OCI-LY1 (cell line): ENCODE measurements at regions not wholly inside any gene's neighbourhood (a gene's known extent, or its start where the extent isn't known, plus 50 kb on each side); places are given as distances from the start of the nearest gene placed in this dataset.

Experiments used
- H2AFZ ChIP-seq: fragments of 200-600 bp; sonication (generic), shearing (Covaris generic); 2 replicates; pipeline ENCODE4 v1.6.0; 2014; ENCODE audit warnings: antibody characterized with exemption, mild to moderate bottlenecking, low read length
- H3F3A ChIP-seq: fragments of 200-600 bp; sonication (generic), shearing (Covaris generic); 2 replicates; pipeline ENCODE4 v1.6.0; 2014; ENCODE audit warnings: mild to moderate bottlenecking, antibody characterized with exemption, low read length, moderate library complexity; ENCODE audit not compliant: insufficient read depth
- H3K27ac ChIP-seq: fragments of 200-600 bp; sonication (generic); 2 replicates; pipeline ENCODE4 v1.5.1; 2014; ENCODE audit warnings: low read length, mixed run types, mild to moderate bottlenecking, low read depth; ENCODE audit not compliant: poor library complexity, severe bottlenecking
- H3K27me3 ChIP-seq: fragments of 200-600 bp; sonication (generic); 2 replicates; pipeline ENCODE4 v1.6.0; 2014; ENCODE audit warnings: antibody characterized with exemption, mild to moderate bottlenecking, low read length, moderate library complexity; ENCODE audit not compliant: insufficient read depth
- H3K36me3 ChIP-seq: fragments of 200-600 bp; sonication (generic); 2 replicates; pipeline ENCODE4 v1.6.1; 2014; ENCODE audit warnings: mild to moderate bottlenecking, antibody characterized with exemption, low read length, moderate library complexity, mixed read lengths; ENCODE audit not compliant: insufficient read depth
- H3K4me1 ChIP-seq: fragments of 200-600 bp; sonication (generic); 2 replicates; pipeline ENCODE4 v1.5.1; 2014; ENCODE audit warnings: mild to moderate bottlenecking, low read length, moderate library complexity; ENCODE audit not compliant: insufficient read depth, severe bottlenecking
- H3K4me2 ChIP-seq: fragments of 200-600 bp; sonication (generic), shearing (Covaris generic); 2 replicates; pipeline ENCODE4 v1.6.1; 2014; ENCODE audit warnings: low read length
- H3K4me3 ChIP-seq: fragments of 200-600 bp; sonication (generic); 2 replicates; pipeline ENCODE4 v1.5.1; 2014; ENCODE audit warnings: low read length, low read depth, mild to moderate bottlenecking, mixed read lengths; ENCODE audit not compliant: poor library complexity, severe bottlenecking
- H3K79me2 ChIP-seq: fragments of 200-600 bp; shearing (Covaris generic); 2 replicates; pipeline ENCODE4 v1.6.1; 2016; ENCODE audit warnings: mixed run types, low read length, mixed read lengths; ENCODE audit not compliant: insufficient read depth
- H3K9ac ChIP-seq: fragments of 200-600 bp; sonication (generic), shearing (Covaris generic); 2 replicates; pipeline ENCODE4 v1.6.1; 2014; ENCODE audit warnings: mild to moderate bottlenecking, low read length, mixed read lengths
- H3K9me2 ChIP-seq: fragments of 200-600 bp; sonication (generic), shearing (Covaris generic); 2 replicates; pipeline ENCODE4 v1.6.1; 2014; ENCODE audit warnings: low read depth, mild to moderate bottlenecking, low read length, mixed read lengths
- H3K9me3 ChIP-seq: fragments of 200-600 bp; shearing (Covaris generic); 2 replicates; pipeline ENCODE4 v1.6.1; 2014; ENCODE audit warnings: low read length, mixed read lengths
- H4K20me1 ChIP-seq: fragments of 200-600 bp; sonication (generic), shearing (Covaris generic); 2 replicates; pipeline ENCODE4 v1.6.0; 2016; ENCODE audit warnings: mild to moderate bottlenecking, low read length; ENCODE audit not compliant: insufficient read depth
- EZH2 ChIP-seq: fragments of 200-600 bp; sonication (generic), shearing (Covaris generic); IDR thresholded peaks from 2 replicates; pipeline ENCODE4 v1.8.0; 2017; ENCODE audit warnings: borderline replicate concordance, mixed run types, mild to moderate bottlenecking, antibody characterized with exemption, low read length, moderate library complexity, mixed read lengths
- TF ChIP-seq, protein P1 (sequence below): fragments of 200-600 bp; sonication (generic), shearing (Covaris generic); IDR thresholded peaks from 2 replicates; pipeline ENCODE4 v1.5.1; 2017; ENCODE audit warnings: mild to moderate bottlenecking, antibody characterized with exemption, low read length, moderate library complexity, mixed read lengths

DNA sequence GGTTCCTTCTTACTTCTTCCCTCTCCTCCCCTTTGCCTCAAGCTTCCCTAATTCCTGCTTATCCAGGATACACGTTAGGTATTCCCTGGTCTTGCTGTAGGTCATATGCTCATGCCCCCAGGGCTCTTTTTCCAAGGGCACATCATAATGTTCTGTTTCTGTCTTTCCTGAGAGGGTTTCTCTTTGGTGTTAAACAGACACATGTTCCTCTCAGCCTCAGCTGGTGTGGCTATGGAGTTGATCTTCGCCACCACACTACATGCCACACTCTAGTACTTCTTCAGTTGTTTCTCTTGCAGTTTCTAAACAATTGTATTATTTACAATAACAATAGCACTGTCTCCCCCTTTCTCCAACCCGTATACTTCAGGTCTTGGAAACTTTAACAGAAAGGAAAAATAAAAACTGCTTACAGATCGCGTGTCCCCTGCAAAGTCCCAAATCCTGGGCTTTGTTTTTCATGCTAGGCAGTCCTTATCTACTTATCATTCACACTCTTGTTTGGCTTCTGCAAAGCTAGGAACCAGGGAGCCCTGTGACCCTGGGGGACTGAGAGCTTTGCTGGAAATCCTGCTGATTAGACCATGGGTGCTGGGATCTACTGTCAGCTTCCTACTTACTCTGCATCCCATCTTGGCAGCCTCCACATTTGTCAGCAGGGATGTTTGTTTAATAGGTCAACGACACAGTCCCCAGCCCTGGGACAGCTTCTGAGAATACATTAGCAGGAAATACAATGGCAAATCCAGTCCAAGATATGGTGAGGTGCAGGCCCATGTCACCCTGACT, 193.9 kb upstream of the BMPER start:
- Histone ChIP-seq H3K79me2 (no peaks in the 10 kb centered on the region), H3K9me2 (no peaks in the 10 kb centered on the region), H3K4me1 (no peaks in the 10 kb centered on the region), H3F3A (no peaks in the 10 kb centered on the region), H4K20me1 (no peaks in the 10 kb centered on the region), H3K36me3 (no peaks in the 10 kb centered on the region), H2AFZ (no peak overlapping the region), H3K4me2 (no peak overlapping the region), H3K9ac (no peak overlapping the region), H3K9me3 (no peaks in the 10 kb centered on the region), H3K4me3 (no peak overlapping the region), H3K27me3 (no peaks in the 10 kb centered on the region), H3K27ac (no peak overlapping the region)
- TF ChIP-seq EZH2 = no peak
- TF ChIP-seq, protein P1, sequence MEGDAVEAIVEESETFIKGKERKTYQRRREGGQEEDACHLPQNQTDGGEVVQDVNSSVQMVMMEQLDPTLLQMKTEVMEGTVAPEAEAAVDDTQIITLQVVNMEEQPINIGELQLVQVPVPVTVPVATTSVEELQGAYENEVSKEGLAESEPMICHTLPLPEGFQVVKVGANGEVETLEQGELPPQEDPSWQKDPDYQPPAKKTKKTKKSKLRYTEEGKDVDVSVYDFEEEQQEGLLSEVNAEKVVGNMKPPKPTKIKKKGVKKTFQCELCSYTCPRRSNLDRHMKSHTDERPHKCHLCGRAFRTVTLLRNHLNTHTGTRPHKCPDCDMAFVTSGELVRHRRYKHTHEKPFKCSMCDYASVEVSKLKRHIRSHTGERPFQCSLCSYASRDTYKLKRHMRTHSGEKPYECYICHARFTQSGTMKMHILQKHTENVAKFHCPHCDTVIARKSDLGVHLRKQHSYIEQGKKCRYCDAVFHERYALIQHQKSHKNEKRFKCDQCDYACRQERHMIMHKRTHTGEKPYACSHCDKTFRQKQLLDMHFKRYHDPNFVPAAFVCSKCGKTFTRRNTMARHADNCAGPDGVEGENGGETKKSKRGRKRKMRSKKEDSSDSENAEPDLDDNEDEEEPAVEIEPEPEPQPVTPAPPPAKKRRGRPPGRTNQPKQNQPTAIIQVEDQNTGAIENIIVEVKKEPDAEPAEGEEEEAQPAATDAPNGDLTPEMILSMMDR = no peak

DNA sequence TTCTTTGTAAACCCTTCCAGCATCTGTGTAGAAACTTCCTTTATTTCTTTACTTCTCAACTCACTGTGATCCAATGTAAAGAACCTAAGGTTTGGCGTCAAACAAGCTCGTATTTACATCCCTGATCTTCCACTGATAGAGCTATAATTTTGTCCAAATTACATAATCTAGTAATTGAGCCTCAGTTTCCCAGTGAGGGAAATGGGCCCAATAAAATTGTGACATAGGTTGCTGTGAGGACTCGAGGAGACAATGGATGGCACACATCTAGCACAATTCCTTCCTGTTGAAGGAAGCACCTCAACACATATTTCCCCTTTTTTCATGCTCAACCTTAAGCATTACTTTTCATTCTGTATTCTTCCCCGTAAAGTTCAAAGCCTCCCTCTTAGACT, 193.3 kb upstream of the BMPER start:
- TF ChIP-seq, protein P1 = no peak
- no peak for TF ChIP-seq EZH2
- no peaks in the 10 kb centered on the region for H3K36me3 ChIP-seq
- H3K79me2 ChIP-seq = no peaks in the 10 kb centered on the region
- H2AFZ ChIP-seq = no peak overlapping the region
- no peak overlapping the region for H3K9ac ChIP-seq
- H3K27me3 ChIP-seq = no peaks in the 10 kb centered on the region
- no peak overlapping the region for H3K27ac ChIP-seq
- H4K20me1 ChIP-seq = no peaks in the 10 kb centered on the region
- no peaks in the 10 kb centered on the region for H3K4me1 ChIP-seq
- H3K9me2 ChIP-seq = no peaks in the 10 kb centered on the region
- no peaks in the 10 kb centered on the region for H3F3A ChIP-seq
- H3K9me3 ChIP-seq = no peaks in the 10 kb centered on the region
- H3K4me3 ChIP-seq = no peak overlapping the region
- no peak overlapping the region for H3K4me2 ChIP-seq

DNA sequence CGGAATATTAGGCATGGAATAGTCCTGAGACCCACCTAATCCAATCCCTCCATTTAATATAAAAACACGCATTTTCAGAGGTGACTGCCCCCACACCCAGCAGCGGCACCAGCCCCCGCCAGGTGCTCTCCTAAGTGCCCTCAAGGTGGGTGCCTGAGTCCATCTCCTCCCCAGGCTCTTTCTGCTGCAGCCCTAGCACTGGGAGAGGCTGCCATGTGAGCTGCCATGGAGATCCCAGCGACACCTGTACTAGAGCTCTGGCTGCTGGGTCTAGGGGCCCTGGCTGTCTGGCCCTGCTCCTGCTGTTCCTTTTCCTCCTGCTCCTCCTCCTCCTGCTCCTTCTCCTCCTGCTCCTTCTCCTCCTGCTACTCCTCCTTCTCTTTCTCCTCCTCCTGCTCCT, 191.1 kb upstream of the BMPER start:
- no peaks in the 10 kb centered on the region for H3K36me3 ChIP-seq
- no peaks in the 10 kb centered on the region for H3K27me3 ChIP-seq
- TF ChIP-seq EZH2 = no peak
- TF ChIP-seq, protein P1 = no peak
- H3K4me2 ChIP-seq = no peak overlapping the region
- no peaks in the 10 kb centered on the region for H4K20me1 ChIP-seq
- no peaks in the 10 kb centered on the region for H3K9me3 ChIP-seq
- H3K4me1 ChIP-seq = no peaks in the 10 kb centered on the region
- H2AFZ ChIP-seq = no peak overlapping the region
- no peak overlapping the region for H3K9ac ChIP-seq
- H3K9me2 ChIP-seq = no peaks in the 10 kb centered on the region
- no peaks in the 10 kb centered on the region for H3K79me2 ChIP-seq
- no peaks in the 10 kb centered on the region for H3F3A ChIP-seq
- no peak overlapping the region for H3K27ac ChIP-seq
- no peak overlapping the region for H3K4me3 ChIP-seq
